ENCODE measurements at regions not wholly inside any gene's neighbourhood (a gene's known extent, or its start where the extent isn't known, plus 50 kb on each side); places are given as distances from the start of the nearest gene placed in this dataset.

DNA sequence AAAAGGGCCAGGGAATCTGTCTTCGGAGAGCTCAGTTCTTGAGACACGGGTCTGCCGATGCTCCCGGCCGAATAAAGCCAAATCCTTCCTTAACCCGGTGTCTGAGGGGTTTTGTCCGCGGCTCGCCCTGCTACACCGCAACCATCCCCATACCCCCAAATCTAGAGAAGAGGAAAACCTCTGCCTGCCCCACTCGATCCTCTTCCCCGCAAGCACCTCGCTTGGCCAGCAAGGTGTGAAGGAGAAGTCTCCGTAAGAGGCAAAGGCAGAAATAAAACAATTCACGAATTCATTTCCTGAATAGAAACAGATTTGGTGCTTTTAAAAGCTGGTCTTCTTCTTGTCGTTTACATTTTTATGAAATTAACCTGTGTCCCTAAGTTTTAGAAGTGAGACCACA lies 67.3 kb upstream of the GALNT9 start:
- no peaks in the 10 kb centered on the region for H3K36me3 ChIP-seq (ENCODE audit: insufficient read depth, low read length)
- no peaks in the 10 kb centered on the region for H3K4me1 ChIP-seq (ENCODE audit: insufficient read depth, low read length)
- H3K9ac ChIP-seq (ENCODE audit: low read depth, low read length) = no peak overlapping the region
- H3K9me3 ChIP-seq (ENCODE audit: control insufficient read depth, insufficient read depth, low read length) = no peaks in the 10 kb centered on the region

DNA sequence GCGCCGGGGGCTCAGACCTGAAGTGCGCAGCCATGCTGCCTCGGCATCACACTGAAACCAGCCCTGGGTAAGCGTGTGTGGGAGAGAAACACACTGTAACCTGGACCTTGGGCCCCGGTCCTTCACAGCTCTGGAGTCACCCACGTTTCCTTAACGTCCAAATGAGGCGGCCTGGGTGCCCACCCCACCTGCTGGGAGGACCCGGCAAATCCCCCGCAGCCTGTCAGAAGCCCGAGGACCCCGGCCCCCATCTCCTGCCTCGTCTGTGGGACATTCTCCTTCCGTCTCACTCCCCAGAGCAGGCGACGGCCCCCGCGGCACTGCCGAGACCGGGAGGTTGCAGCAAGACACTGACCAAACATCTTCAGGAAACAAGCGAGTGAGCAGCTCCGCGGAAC lies 66.5 kb upstream of the GALNT9 start:
- Histone ChIP-seq H3K4me1 (ENCODE audit: insufficient read depth, low read length) (no peaks in the 10 kb centered on the region), H3K9me3 (ENCODE audit: control insufficient read depth, insufficient read depth, low read length) (no peaks in the 10 kb centered on the region), H3K36me3 (ENCODE audit: insufficient read depth, low read length) (no peaks in the 10 kb centered on the region), H3K9ac (ENCODE audit: low read depth, low read length) (no peak overlapping the region)

DNA sequence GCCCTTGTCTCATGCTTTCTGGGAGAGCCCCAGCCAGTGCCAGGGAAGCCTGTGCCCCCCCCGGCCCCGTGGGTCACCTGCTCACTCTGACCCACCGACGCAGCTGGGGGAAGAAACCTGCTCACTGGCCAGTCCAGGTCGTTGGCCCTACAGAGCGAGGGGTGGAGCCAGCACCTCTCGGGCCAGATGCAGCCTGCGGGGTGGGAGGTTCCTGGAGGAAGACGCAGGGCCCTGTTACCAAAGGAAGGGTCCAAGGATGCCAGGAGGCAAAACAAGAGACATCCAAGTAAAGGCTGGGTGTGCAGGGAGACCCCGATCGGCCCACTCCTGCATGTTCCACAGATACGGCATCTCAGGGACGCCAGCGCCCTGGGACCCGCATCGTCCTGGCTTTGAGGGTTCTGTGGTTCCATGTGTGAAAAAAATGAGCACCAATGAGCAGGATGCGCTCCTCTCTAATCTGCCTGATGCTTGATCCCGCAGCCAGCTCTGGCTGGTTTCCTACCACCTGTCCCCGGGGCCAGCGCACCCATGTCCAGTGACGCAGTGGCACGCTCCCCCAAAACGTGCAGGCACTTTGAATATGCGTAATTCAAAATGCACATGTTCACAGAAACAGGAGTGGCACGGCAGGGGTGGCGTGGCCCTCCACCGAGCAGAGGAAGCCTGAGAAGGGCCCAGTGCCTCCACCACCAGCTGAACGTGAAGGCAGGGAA lies 66.0 kb upstream of the GALNT9 start:
- Histone ChIP-seq H3K36me3 (ENCODE audit: insufficient read depth, low read length) (no peaks in the 10 kb centered on the region), H3K9ac (ENCODE audit: low read depth, low read length) (no peak overlapping the region), H3K4me1 (ENCODE audit: insufficient read depth, low read length) (no peaks in the 10 kb centered on the region), H3K9me3 (ENCODE audit: control insufficient read depth, insufficient read depth, low read length) (no peaks in the 10 kb centered on the region)

DNA sequence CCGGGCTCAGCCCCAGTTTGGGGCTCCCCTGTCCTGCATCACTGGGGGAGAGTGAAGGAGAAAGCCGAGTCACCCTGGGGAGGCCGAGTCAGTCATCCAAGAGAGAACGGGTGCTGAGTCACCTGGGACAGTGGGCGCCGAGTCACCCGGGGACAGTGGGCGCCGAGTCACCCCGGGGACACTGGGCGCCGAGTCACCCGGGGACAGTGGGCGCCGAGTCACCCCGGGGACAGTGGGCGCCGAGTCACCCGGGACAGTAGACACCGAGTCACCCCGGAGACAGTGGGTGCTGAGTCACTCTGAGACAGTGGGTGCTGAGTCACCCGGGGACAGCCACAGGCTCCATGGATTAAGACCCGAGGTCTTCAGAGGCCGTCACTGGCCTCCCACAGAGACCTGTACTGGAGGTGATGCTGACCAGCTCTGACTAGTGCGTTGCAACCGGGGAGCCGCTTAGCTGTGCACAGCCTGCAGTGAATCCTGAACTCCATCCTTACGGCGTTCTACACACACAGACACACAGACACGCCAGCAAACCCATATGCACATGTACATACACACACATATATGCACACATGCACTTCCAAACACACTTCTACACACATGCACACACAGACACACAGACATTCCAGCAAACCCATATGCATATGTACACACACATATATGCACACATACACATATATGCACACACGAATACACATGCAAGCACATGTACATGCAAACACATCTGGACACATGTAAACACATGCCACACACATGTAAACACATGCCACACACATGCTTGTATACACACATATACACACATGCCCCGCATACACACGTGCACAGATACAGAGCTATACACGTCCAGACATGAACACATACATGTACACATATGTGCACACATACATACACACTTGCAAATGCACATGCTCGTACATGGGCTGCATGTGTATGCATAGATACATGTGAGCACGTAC lies 64.9 kb upstream of the GALNT9 start:
- no peaks in the 10 kb centered on the region for H3K4me1 ChIP-seq (ENCODE audit: insufficient read depth, low read length)
- H3K9me3 ChIP-seq (ENCODE audit: control insufficient read depth, insufficient read depth, low read length) = no peaks in the 10 kb centered on the region
- no peaks in the 10 kb centered on the region for H3K36me3 ChIP-seq (ENCODE audit: insufficient read depth, low read length)
- H3K9ac ChIP-seq (ENCODE audit: low read depth, low read length) = no peak overlapping the region

DNA sequence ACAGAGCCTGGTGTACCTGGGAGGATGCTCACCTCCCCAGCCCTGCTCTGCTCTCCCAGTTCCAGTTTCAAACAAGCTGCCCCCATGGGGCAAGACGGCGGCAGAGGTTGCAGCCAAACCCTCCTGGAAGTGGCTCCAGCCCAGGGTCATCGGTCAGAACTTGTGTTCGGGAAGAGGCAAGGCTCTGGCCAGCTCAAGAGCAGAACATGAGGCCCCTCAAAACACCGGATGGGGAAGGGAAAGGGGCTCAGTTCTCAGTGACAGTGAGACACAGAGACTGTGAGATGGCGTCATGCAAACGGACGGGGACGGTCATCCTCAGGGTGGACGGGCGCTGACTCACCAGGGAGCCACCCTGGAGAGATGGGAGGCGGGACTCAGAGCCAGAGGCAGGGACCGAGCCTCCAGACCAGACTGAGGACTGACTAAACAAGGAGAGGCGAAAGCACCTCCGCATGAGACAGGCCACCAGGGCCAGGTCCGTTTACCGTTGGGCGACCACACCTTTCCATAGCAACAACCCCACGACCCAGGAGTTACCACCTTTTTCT lies 63.9 kb upstream of the GALNT9 start:
- no peaks in the 10 kb centered on the region for H3K36me3 ChIP-seq (ENCODE audit: insufficient read depth, low read length)
- no peaks in the 10 kb centered on the region for H3K4me1 ChIP-seq (ENCODE audit: insufficient read depth, low read length)
- no peaks in the 10 kb centered on the region for H3K9me3 ChIP-seq (ENCODE audit: control insufficient read depth, insufficient read depth, low read length)
- no peak overlapping the region for H3K9ac ChIP-seq (ENCODE audit: low read depth, low read length)

DNA sequence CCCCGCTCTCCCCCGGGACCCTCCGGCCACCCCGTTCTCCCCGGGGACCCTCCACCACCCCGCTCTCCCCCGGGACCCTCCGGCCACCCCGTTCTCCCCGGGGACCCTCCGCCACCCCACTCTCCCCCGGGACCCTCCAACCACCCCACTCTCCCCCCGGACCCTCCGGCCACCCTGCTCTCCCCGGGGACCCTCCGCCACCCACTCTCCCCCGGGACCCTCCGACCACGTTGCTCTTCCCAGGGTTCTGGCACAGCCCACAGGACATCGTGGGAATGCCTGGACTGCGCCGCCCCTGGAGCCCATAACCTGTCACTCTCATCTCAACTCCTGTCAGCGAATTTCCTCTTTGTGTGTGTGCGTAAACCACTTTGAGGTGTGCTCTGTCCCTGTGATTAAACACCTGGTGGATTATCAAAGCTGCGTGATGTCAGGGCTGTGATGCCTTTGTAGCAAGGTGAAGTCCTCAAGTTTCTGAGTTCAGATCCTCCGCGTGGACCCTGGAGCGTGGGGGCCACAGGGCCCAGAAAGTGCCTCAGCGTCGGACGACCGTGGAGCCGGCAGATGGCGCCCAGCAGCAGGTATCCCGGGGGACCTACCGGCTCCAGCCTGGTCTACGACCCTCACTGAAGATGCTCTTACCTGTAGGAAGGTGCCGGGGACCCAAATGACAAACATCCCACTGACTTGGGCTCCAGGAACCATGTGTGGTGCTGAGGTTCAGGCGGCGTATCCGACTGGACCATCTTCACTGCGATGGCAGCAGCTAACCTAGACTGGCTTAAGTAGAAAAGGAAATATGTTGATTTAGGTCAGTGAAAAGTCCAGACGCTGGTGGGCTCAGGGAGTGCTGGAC lies 63.2 kb upstream of the GALNT9 start:
- Histone ChIP-seq H3K36me3 (ENCODE audit: insufficient read depth, low read length) (no peaks in the 10 kb centered on the region), H3K9me3 (ENCODE audit: control insufficient read depth, insufficient read depth, low read length) (no peaks in the 10 kb centered on the region), H3K4me1 (ENCODE audit: insufficient read depth, low read length) (no peaks in the 10 kb centered on the region), H3K9ac (ENCODE audit: low read depth, low read length) (no peak overlapping the region)

DNA sequence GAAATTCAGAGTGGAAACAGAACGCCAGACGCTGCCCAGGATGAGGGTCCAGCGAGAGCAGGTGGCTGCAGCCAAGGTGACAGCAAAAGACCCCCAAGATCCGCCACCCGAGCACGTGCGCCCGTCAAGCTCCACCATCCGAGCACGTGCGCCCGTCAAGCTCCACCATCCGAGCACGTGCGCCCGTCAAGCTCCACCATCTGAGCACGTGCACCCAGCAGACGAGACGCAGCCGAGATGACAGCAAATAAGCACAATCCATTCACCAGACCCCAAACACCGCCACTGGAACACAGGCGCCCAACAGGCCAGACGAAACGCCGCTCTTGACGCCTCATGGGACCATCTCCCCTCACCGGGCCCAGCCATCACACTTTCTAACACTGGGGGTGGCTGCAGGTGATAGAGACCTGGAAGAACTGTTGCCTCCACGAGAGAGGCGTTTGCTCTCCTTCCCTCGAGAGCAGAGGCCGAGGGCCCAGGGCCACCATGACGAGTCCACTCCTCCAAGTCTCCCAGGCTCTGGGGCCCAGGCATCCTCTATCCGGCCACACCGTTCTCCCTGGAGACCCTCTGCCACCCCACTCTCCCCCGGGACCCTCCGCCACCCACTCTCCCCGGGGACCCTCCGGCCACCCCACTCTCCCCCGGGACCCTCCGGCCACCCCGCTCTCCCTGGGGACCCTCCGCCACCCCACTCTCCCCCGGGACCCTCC lies 62.1 kb upstream of the GALNT9 start:
- Histone ChIP-seq H3K9ac (ENCODE audit: low read depth, low read length) (no peak overlapping the region), H3K4me1 (ENCODE audit: insufficient read depth, low read length) (no peaks in the 10 kb centered on the region), H3K9me3 (ENCODE audit: control insufficient read depth, insufficient read depth, low read length) (no peaks in the 10 kb centered on the region), H3K36me3 (ENCODE audit: insufficient read depth, low read length) (no peaks in the 10 kb centered on the region)

DNA sequence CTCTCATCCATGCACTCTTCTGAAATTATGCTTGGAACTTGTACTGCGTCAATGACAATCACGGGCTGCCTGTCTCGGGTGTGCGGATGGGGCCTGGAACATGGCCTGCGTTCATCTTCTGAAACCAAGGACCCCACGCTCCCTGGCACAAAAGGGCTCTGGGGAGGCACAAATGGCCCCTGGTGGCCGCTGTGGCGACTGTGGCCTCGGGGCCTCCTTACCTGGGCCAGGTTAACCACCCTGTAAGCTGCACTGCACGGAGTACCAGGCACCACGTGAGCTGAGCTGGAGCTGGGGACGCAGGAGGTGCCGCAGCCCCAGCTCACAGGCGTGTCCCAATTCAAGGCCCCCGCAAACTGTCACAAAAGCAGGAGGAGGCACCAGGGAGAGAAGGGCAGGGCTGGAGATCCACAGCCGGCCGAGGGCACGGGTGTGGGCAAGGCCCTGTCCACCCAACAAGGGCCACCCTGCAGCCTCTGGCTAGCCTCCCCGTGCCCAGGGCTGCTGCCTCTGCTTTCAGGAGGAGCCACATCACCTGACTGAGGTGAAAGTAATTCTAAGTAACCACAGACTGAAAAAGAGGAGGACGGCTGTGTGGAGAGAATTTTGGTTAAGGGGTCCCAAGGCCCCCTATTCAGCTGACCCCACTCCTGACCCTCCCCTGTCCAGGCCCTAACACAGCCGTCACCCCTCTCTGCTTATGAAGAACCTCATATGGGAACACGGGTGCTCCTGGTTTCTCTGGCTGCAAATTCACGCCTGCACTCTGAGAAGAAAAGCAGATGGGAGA lies 61.1 kb upstream of the GALNT9 start:
- H3K36me3 ChIP-seq (ENCODE audit: insufficient read depth, low read length) = no peaks in the 10 kb centered on the region
- H3K4me1 ChIP-seq (ENCODE audit: insufficient read depth, low read length) = no peaks in the 10 kb centered on the region; the same call in 1 of the 2 replicates
- no peak overlapping the region for H3K9ac ChIP-seq (ENCODE audit: low read depth, low read length)
- H3K9me3 ChIP-seq (ENCODE audit: control insufficient read depth, insufficient read depth, low read length) = no peaks in the 10 kb centered on the region

DNA sequence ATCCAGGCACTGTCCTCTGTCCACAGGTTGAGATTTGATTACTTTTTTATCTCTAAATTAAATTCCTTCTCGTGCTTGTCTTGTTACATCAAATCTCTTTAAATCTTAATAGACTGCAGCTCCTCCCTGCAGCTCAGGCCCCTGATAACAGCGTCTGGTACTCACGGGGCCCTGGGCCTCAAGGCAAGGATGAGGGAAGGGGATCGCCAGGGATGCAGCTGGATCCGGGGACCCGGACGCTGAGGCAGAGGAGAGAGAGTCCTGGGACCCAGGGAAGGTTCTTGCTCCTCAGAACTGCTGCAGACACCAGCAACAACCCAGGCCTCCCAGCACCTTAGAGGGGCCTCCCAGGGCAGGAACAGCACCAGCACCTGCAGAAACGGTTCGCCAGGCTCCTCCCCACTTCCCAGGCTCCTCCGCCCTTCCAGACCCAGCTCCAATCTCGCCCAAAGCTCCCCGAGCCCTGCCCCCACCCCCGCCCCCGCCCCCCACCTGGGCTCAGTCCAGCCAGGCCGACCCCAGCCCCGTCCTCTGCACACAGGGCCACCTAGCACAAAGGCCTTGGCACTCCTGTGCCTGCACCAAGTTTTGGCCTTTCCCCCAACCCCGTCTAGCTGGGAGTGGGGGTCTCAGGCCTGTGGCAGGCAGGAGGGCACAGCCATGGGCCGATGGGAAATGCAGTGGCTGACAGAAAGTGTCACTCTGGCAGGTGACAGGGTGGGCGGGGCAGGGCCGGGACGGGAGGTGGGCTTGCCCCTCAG lies 60.3 kb upstream of the GALNT9 start:
- no peak overlapping the region for H3K9ac ChIP-seq (ENCODE audit: low read depth, low read length)
- peaks cover 3% of the 10 kb centered on the region; the same call in 1 of the 2 replicates for H3K4me1 ChIP-seq (ENCODE audit: insufficient read depth, low read length)
- no peaks in the 10 kb centered on the region for H3K36me3 ChIP-seq (ENCODE audit: insufficient read depth, low read length)
- no peaks in the 10 kb centered on the region for H3K9me3 ChIP-seq (ENCODE audit: control insufficient read depth, insufficient read depth, low read length)

DNA sequence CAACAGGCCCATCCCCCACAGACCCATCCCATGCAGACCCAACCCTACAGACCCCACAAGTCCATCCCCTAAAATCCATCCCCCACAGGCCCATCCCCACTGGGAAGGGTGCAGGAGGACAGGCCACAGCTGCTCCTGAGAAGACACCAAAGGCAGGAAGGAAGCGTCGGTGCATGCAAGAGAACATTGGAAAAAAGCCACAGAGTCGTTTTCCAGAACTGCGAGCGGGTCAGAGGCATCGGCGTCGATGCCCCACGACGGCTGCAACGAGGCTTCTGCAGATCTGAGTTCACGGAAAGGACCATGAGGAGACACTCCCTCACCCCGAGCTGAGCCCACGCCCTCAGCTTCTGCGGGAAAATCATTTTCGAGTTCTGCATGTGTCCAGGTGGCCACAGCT lies 59.6 kb upstream of the GALNT9 start:
- Histone ChIP-seq H3K36me3 (ENCODE audit: insufficient read depth, low read length) (no peaks in the 10 kb centered on the region), H3K9me3 (ENCODE audit: control insufficient read depth, insufficient read depth, low read length) (no peaks in the 10 kb centered on the region), H3K9ac (ENCODE audit: low read depth, low read length) (no peak overlapping the region), H3K4me1 (ENCODE audit: insufficient read depth, low read length) (peaks cover 3% of the 10 kb centered on the region; the same call in 1 of the 2 replicates)

DNA sequence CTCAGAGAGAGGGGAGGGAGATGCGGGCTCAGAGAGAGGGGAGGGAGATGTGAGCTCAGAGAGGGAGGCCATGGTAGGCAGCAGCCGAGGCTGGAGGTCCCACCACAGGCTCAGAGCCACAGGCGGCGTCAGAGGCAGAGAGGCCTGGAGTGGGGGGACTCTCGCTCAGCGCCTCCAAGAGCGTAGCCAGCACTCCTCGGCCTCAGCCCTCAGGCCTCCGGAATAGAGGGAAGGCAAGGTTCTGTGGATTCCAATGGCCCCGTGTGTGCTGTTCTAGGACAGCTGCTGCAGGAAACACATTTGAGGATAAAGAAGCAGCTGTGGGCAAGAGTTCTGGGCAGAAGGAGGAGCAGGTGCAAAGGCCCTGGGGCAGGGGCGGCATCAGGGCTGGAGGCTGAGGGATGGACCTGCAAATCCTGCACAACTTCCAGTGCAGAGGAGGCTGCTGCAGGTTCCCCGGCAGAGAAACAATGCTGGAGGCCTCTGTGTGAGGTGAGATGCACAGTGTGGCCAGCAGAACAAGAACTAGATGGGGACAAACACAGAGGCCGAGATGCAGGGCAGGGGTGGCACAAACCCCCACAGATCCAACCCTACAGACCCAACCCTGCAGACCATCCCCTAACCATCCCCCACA lies 59.1 kb upstream of the GALNT9 start:
- no peaks in the 10 kb centered on the region for H3K36me3 ChIP-seq (ENCODE audit: insufficient read depth, low read length)
- no peaks in the 10 kb centered on the region for H3K9me3 ChIP-seq (ENCODE audit: control insufficient read depth, insufficient read depth, low read length)
- H3K9ac ChIP-seq (ENCODE audit: low read depth, low read length) = no peak overlapping the region
- H3K4me1 ChIP-seq (ENCODE audit: insufficient read depth, low read length) = peaks cover 3% of the 10 kb centered on the region; the same call in 1 of the 2 replicates

DNA sequence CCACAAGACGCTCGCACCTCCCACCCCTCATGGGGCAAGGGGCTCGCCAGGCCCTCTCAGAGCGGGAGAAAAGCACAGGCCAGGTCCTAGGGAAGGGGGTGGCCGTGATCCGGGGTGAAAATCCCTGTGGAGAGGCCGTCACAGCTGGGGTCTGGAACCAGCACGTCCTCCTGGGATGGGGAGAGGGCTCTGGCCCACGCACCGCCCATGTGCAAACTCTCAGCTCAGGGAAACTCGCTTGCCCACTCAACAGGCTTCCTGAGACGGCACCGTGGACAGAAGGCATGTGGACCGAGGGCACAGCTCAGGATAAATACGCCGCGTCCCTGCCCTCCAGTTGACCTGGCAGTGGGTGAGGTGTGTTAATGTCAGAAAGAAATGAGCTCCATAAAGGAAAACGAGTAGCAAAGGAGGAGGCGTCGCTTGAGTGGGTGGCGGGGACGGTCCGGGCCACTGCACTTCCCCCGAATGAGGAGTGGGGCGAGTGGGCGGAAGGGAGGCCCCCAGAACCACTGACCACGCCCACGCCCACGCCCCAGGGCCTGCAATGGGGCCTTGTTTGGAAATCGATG lies 57.6 kb upstream of the GALNT9 start:
- Histone ChIP-seq H3K4me1 (ENCODE audit: insufficient read depth, low read length) (peaks cover 3% of the 10 kb centered on the region; the same call in 1 of the 2 replicates), H3K9ac (ENCODE audit: low read depth, low read length) (no peak overlapping the region), H3K9me3 (ENCODE audit: control insufficient read depth, insufficient read depth, low read length) (no peaks in the 10 kb centered on the region), H3K36me3 (ENCODE audit: insufficient read depth, low read length) (no peaks in the 10 kb centered on the region)
